SK-N-SH (cell line): ENCODE measurements at regions not wholly inside any gene's neighbourhood (a gene's known extent, or its start where the extent isn't known, plus 50 kb on each side); places are given as distances from the start of the nearest gene placed in this dataset.

Experiments
- CTCF ChIA-PET: fragments of 300-600, 350-600 bp; formaldehyde crosslinking; extraction: SDS; loops from one replicate; lab custom pipeline; 2021; lab: Yijun Ruan, JAX
- POLR2A ChIA-PET: fragments of 350-600 bp; sonication (Branson Sonifier 250); formaldehyde crosslinking; extraction: SDS; loops from one replicate; lab custom pipeline; 2020; ENCODE audit warnings: antibody characterized with exemption, inconsistent platforms; lab: Yijun Ruan, JAX
- DNase-seq: peaks from one replicate; pipeline ENCODE4 v3.0.0; 2012
- H2AFZ ChIP-seq: fragments of 200-600 bp; sonication (generic); 2 replicates; pipeline ENCODE4 v1.8.1; 2016; ENCODE audit warnings: antibody characterized with exemption, mild to moderate bottlenecking, low read depth
- H3F3A ChIP-seq: fragments of 200-600 bp; sonication (generic); replicated peaks from 2 replicates; pipeline ENCODE3; 2016; ENCODE audit warnings: antibody characterized with exemption, mild to moderate bottlenecking; ENCODE audit not compliant: insufficient read depth
- H3K27ac ChIP-seq, 2 experiments: fragments of 200-500 bp in 1 of 2; fragments of 200-600 bp in 1 of 2; sonication (Bioruptor generic) in 1 of 2; sonication (generic), shearing (Covaris generic) in 1 of 2; 2 replicates each; pipeline versions ENCODE4 v1.5.1 to v1.6.1; 2014 to 2016; ENCODE audit warnings: low read depth in 2 of 2, inconsistent platforms in 1 of 2, low read length in 1 of 2, mild to moderate bottlenecking in 1 of 2, mixed read lengths in 1 of 2
- H3K27me3 ChIP-seq: fragments of 200-600 bp; sonication (generic), shearing (Covaris generic); 2 replicates; pipeline ENCODE4 v1.6.1; 2016; ENCODE audit warnings: mixed run types; ENCODE audit not compliant: insufficient read depth
- H3K36me3 ChIP-seq, 2 experiments: fragments of 200-500 bp in 1 of 2; fragments of 200-600 bp in 1 of 2; sonication (Bioruptor generic) in 1 of 2; sonication (generic) in 1 of 2; replicated peaks in 1 of 2; 2 replicates each; pipeline versions ENCODE3 to v1.5.1; 2014 to 2016; ENCODE audit warnings: low read length in 1 of 2, mild to moderate bottlenecking in 1 of 2; ENCODE audit not compliant: insufficient read depth in 2 of 2, control insufficient read depth in 1 of 2
- H3K4me1 ChIP-seq, 2 experiments: fragments of 200-500 bp in 1 of 2; fragments of 200-600 bp in 1 of 2; sonication (Bioruptor generic) in 1 of 2; sonication (generic), shearing (Covaris generic) in 1 of 2; 2 replicates each; pipeline versions ENCODE4 v1.5.1 to v1.6.1; 2014 to 2016; ENCODE audit warnings: low read depth in 1 of 2, low read length in 1 of 2, mixed run types in 1 of 2; ENCODE audit not compliant: insufficient read depth in 2 of 2, control insufficient read depth in 1 of 2
- H3K4me2 ChIP-seq: fragments of 200-600 bp; sonication (generic), shearing (Covaris generic); 2 replicates; pipeline ENCODE4 v1.6.1; 2017; ENCODE audit warnings: mixed run types
- H3K4me3 ChIP-seq, 2 experiments: fragments of 200-500 bp in 1 of 2; fragments of 200-600 bp in 1 of 2; sonication (Bioruptor generic) in 1 of 2; sonication (generic), shearing (Covaris generic) in 1 of 2; 2 replicates each; pipeline versions ENCODE4 v1.5.1 to v1.8.1; 2014 to 2016; ENCODE audit warnings: low read depth in 2 of 2, inconsistent platforms in 1 of 2, low read length in 1 of 2, mild to moderate bottlenecking in 1 of 2, mixed read lengths in 1 of 2, moderate library complexity in 1 of 2
- H3K79me2 ChIP-seq: fragments of 200-600 bp; sonication (generic); 2 replicates; pipeline ENCODE4 v1.8.1; 2017; ENCODE audit warnings: mild to moderate bottlenecking; ENCODE audit not compliant: insufficient read depth
- H3K9ac ChIP-seq: fragments of 200-600 bp; sonication (generic); 2 replicates; pipeline ENCODE4 v1.6.1; 2017; ENCODE audit warnings: mixed run types
- H3K9me2 ChIP-seq: fragments of 200-600 bp; sonication (generic); 2 replicates; pipeline ENCODE4 v1.6.1; 2017; ENCODE audit warnings: mixed run types
- H3K9me3 ChIP-seq: fragments of 200-600 bp; sonication (generic); 2 replicates; pipeline ENCODE4 v1.6.1; 2017; ENCODE audit warnings: mixed run types, mild to moderate bottlenecking, moderate library complexity
- H4K20me1 ChIP-seq: fragments of 200-600 bp; sonication (generic); 2 replicates; pipeline ENCODE4 v1.6.1; 2017; ENCODE audit warnings: mild to moderate bottlenecking, mixed run types; ENCODE audit not compliant: insufficient read depth
- ELF1 ChIP-seq: IDR thresholded peaks from 2 replicates; pipeline ENCODE4 v1.4.0; 2012
- EZH2phosphoT487 ChIP-seq: fragments of 200-600 bp; sonication (generic); IDR thresholded peaks from 2 replicates; pipeline ENCODE4 v1.6.1; 2017; ENCODE audit warnings: low read depth, mixed run types, mild to moderate bottlenecking, antibody characterized with exemption, moderate library complexity, borderline replicate concordance
- FOXM1 ChIP-seq: IDR thresholded peaks from 2 replicates; pipeline ENCODE4 v1.4.0; 2012; ENCODE audit warnings: low read depth, mild to moderate bottlenecking
- GATA2 ChIP-seq: sonication (generic); formaldehyde crosslinking; IDR thresholded peaks from 2 replicates; pipeline ENCODE4 v1.5.0; 2020; ENCODE audit warnings: mild to moderate bottlenecking, missing genetic modification reagents
- MXI1 ChIP-seq: IDR thresholded peaks from 2 replicates; pipeline ENCODE4 v1.6.1; 2012; ENCODE audit warnings: mild to moderate bottlenecking, low read depth, low read length, improper control_type of control experiment
- RXRA ChIP-seq: IDR thresholded peaks from 2 replicates; pipeline ENCODE4 v1.4.0; 2012; ENCODE audit warnings: low read depth, mild to moderate bottlenecking, borderline replicate concordance
- SIN3A ChIP-seq: IDR thresholded peaks from 2 replicates; pipeline ENCODE4 v1.6.1; 2012; ENCODE audit warnings: low read depth, mild to moderate bottlenecking, low read length, moderate library complexity, borderline replicate concordance
- TCF12 ChIP-seq: IDR thresholded peaks from 2 replicates; pipeline ENCODE4 v1.4.0; 2012
- TEAD4 ChIP-seq: IDR thresholded peaks from 2 replicates; pipeline ENCODE4 v1.4.0; 2012; ENCODE audit warnings: mild to moderate bottlenecking, borderline replicate concordance; ENCODE audit not compliant: insufficient read depth
- WGBS: methylation state at CpG from one replicate; pipeline ENCODE4 v1.1.6; 2017; ENCODE audit warnings: low lambda C conversion rate; 5-methylcytosine and 5-hydroxymethylcytosine counted together
- TF ChIP-seq, protein P1 (sequence below): IDR thresholded peaks from 2 replicates; pipeline ENCODE4 v1.4.0; 2012; ENCODE audit warnings: low read depth, borderline replicate concordance
- TF ChIP-seq, protein P2 (sequence below): IDR thresholded peaks from 2 replicates; pipeline ENCODE4 v1.4.0; 2012; ENCODE audit warnings: low read depth, borderline replicate concordance
- TF ChIP-seq, protein P3 (sequence below): fragments of 150-350 bp; IDR thresholded peaks from 2 replicates; pipeline ENCODE4 v1.6.1; 2016; ENCODE audit warnings: mild to moderate bottlenecking, low read depth, low read length
- TF ChIP-seq, protein P4 (sequence below): IDR thresholded peaks from 2 replicates; pipeline ENCODE4 v1.4.0; 2012; ENCODE audit warnings: low read depth

DNA sequence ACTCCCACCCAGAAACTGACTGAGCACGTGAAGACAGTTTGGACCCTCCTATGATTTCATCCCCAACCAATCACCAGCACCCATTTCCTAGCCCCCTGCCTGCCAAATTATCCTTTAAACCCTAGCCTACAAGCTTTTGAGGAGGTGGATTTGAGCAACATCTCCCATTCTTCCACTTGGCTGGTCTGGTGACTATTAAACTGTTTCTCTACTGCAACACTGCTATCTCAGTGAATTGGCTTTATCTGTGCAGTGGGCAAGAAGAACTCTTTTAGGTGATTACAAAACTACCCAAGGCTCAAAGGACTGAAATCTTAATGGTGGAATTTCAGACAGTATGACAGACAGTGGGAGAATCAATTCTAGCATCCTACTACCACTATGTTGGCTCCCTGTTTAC is 57.6 kb downstream of the FOXB1 start:
- no peaks in the 10 kb centered on the region for H3K9me3 ChIP-seq
- TF ChIP-seq, protein P1, sequence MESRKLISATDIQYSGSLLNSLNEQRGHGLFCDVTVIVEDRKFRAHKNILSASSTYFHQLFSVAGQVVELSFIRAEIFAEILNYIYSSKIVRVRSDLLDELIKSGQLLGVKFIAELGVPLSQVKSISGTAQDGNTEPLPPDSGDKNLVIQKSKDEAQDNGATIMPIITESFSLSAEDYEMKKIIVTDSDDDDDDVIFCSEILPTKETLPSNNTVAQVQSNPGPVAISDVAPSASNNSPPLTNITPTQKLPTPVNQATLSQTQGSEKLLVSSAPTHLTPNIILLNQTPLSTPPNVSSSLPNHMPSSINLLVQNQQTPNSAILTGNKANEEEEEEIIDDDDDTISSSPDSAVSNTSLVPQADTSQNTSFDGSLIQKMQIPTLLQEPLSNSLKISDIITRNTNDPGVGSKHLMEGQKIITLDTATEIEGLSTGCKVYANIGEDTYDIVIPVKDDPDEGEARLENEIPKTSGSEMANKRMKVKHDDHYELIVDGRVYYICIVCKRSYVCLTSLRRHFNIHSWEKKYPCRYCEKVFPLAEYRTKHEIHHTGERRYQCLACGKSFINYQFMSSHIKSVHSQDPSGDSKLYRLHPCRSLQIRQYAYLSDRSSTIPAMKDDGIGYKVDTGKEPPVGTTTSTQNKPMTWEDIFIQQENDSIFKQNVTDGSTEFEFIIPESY = no peak
- no peak for TF ChIP-seq TCF12
- TF ChIP-seq, protein P2, sequence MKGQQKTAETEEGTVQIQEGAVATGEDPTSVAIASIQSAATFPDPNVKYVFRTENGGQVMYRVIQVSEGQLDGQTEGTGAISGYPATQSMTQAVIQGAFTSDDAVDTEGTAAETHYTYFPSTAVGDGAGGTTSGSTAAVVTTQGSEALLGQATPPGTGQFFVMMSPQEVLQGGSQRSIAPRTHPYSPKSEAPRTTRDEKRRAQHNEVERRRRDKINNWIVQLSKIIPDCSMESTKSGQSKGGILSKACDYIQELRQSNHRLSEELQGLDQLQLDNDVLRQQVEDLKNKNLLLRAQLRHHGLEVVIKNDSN = no peak
- TF ChIP-seq, protein P3, sequence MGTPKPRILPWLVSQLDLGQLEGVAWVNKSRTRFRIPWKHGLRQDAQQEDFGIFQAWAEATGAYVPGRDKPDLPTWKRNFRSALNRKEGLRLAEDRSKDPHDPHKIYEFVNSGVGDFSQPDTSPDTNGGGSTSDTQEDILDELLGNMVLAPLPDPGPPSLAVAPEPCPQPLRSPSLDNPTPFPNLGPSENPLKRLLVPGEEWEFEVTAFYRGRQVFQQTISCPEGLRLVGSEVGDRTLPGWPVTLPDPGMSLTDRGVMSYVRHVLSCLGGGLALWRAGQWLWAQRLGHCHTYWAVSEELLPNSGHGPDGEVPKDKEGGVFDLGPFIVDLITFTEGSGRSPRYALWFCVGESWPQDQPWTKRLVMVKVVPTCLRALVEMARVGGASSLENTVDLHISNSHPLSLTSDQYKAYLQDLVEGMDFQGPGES = no peak
- TF ChIP-seq MXI1 = no peak
- TF ChIP-seq TEAD4 = no peak
- no peak for TF ChIP-seq GATA2 (CRISPR knock-in tag)
- TF ChIP-seq SIN3A = no peak
- TF ChIP-seq ELF1 = no peak
- no peak overlapping the region for H3K27ac ChIP-seq
- CTCF ChIA-PET = no interaction called here
- POLR2A ChIA-PET = no interaction called here
- H3K4me3 ChIP-seq = no peak overlapping the region
- no peaks in the 10 kb centered on the region for H3K4me1 ChIP-seq
- H3K9me2 ChIP-seq = no peaks in the 10 kb centered on the region
- H3K9ac ChIP-seq = no peak overlapping the region
- H3K4me2 ChIP-seq = no peak overlapping the region
- no peak for DNase-seq
- no peaks in the 10 kb centered on the region for H3K79me2 ChIP-seq
- peaks cover 6% of the 10 kb centered on the region for H3K27me3 ChIP-seq
- no peaks in the 10 kb centered on the region for H3F3A ChIP-seq
- no peak overlapping the region for H2AFZ ChIP-seq
- 0% methylated on average over 1 of the region's 1 CpG for WGBS
- H3K36me3 ChIP-seq = no peaks in the 10 kb centered on the region
- H4K20me1 ChIP-seq = no peaks in the 10 kb centered on the region

DNA sequence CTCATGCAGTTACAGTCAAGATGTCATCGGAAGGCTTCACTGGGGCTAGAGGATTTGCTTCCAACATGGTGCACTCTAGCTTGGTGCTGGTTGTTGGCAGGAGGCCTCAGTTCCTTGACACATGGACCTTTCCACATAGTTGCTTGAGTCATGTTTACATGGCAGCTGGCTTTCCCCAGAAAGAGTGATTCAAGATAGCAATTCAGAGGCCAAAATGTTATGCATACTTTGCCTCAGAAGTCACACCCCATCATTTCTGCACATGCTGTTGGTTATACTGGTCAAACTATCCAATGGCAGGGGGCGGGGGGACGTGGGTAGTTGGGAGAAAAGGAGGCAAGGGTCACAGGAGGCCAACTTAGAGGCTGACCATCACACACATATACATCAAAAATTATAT is 58.7 kb downstream of the FOXB1 start:
- CTCF ChIA-PET = no interaction called here

More for the DNA sequence above, 58.7 kb downstream of the FOXB1 start:
- no peak for TF ChIP-seq RXRA
- TF ChIP-seq, protein P4, sequence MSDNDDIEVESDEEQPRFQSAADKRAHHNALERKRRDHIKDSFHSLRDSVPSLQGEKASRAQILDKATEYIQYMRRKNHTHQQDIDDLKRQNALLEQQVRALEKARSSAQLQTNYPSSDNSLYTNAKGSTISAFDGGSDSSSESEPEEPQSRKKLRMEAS = no peak
- no peak for TF ChIP-seq EZH2phosphoT487
- no peak for TF ChIP-seq FOXM1
- H3K79me2 ChIP-seq = no peaks in the 10 kb centered on the region
- no peaks in the 10 kb centered on the region for H3F3A ChIP-seq
- no peak overlapping the region for H3K27ac ChIP-seq
- 0% methylated on average over 3 of the region's 3 CpGs for WGBS
- H3K4me1 ChIP-seq = no peaks in the 10 kb centered on the region
- H3K9me3 ChIP-seq = no peaks in the 10 kb centered on the region
- no peak overlapping the region for H3K9ac ChIP-seq
- H2AFZ ChIP-seq = no peak overlapping the region
- H4K20me1 ChIP-seq = no peaks in the 10 kb centered on the region
- H3K36me3 ChIP-seq = no peaks in the 10 kb centered on the region
- no peak overlapping the region for H3K4me3 ChIP-seq
- no peak overlapping the region for H3K4me2 ChIP-seq
- DNase-seq = no peak
- no peaks in the 10 kb centered on the region for H3K9me2 ChIP-seq
- POLR2A ChIA-PET = no interaction called here
- peaks cover 10% of the 10 kb centered on the region for H3K27me3 ChIP-seq
